Hepatocyte (in vitro differentiated cells): ENCODE measurements at regions not wholly inside any gene's neighbourhood (a gene's known extent, or its start where the extent isn't known, plus 50 kb on each side); places are given as distances from the start of the nearest gene placed in this dataset.

ENCODE experiments used
- DNase-seq: peaks from one replicate; pipeline ENCODE4 v3.0.0-alpha.2; 2016; ENCODE audit warnings: low spot score
- H2AFZ ChIP-seq: fragments of 200-600 bp; sonication (generic); 2 replicates; pipeline ENCODE4 v1.6.0; 2016; ENCODE audit warnings: antibody characterized with exemption, mild to moderate bottlenecking
- H3K27ac ChIP-seq: fragments of 200-600 bp; sonication (generic); 2 replicates; pipeline ENCODE4 v1.5.1; 2016; ENCODE audit warnings: mild to moderate bottlenecking
- H3K27me3 ChIP-seq: fragments of 200-600 bp; sonication (generic); 2 replicates; pipeline ENCODE4 v1.6.1; 2016
- H3K36me3 ChIP-seq: fragments of 200-600 bp; sonication (generic); replicated peaks from 2 replicates; pipeline ENCODE4 v1.5.1; 2016; ENCODE audit warnings: low read depth; ENCODE audit not compliant: insufficient read depth
- H3K4me1 ChIP-seq: fragments of 200-600 bp; sonication (generic); 2 replicates; pipeline ENCODE4 v1.5.1; 2016; ENCODE audit warnings: mild to moderate bottlenecking, moderate library complexity; ENCODE audit not compliant: insufficient read depth
- H3K4me2 ChIP-seq: fragments of 200-600 bp; sonication (generic); 2 replicates; pipeline ENCODE4 v1.6.0; 2016
- H3K4me3 ChIP-seq: fragments of 200-600 bp; sonication (generic); 2 replicates; pipeline ENCODE4 v1.5.1; 2016; ENCODE audit warnings: mild to moderate bottlenecking
- H3K79me2 ChIP-seq: fragments of 200-600 bp; sonication (generic); 2 replicates; pipeline ENCODE4 v1.6.0; 2017; ENCODE audit warnings: mild to moderate bottlenecking
- H3K9me2 ChIP-seq: fragments of 200-600 bp; sonication (generic); replicated peaks from 2 replicates; pipeline ENCODE4 v1.6.0; 2017; ENCODE audit warnings: mild to moderate bottlenecking; ENCODE audit not compliant: insufficient read depth
- H3K9me3 ChIP-seq: fragments of 200-600 bp; sonication (generic); 2 replicates; pipeline ENCODE4 v1.5.1; 2016; ENCODE audit warnings: low read depth, mild to moderate bottlenecking
- H4K20me1 ChIP-seq: fragments of 200-600 bp; sonication (generic); 2 replicates; pipeline ENCODE4 v1.6.0; 2016; ENCODE audit warnings: mild to moderate bottlenecking; ENCODE audit not compliant: insufficient read depth, poor library complexity, severe bottlenecking
- EZH2 ChIP-seq: fragments of 200-600 bp; sonication (generic); IDR thresholded peaks from 2 replicates; pipeline ENCODE4 v1.6.1; 2016; ENCODE audit warnings: antibody characterized with exemption, mild to moderate bottlenecking, borderline replicate concordance
- EZH2phosphoT487 ChIP-seq: fragments of 200-600 bp; sonication (generic); IDR thresholded peaks from one replicate; pipeline ENCODE4 v1.6.1; 2018; ENCODE audit warnings: antibody characterized with exemption, mild to moderate bottlenecking, low read depth, moderate library complexity; ENCODE audit not compliant: unreplicated experiment, severe bottlenecking
- WGBS: methylation state at CpG from one replicate; pipeline ENCODE4 v1.1.6; 2016; ENCODE audit warnings: low lambda C conversion rate; ENCODE audit errors: missing lambda C conversion rate; 5-methylcytosine and 5-hydroxymethylcytosine counted together
- TF ChIP-seq, protein P1 (sequence below): fragments of 200-600 bp; sonication (generic); IDR thresholded peaks from 2 replicates; pipeline ENCODE4 v1.5.1; 2016; ENCODE audit warnings: antibody characterized with exemption, mild to moderate bottlenecking; ENCODE audit not compliant: poor library complexity

DNA sequence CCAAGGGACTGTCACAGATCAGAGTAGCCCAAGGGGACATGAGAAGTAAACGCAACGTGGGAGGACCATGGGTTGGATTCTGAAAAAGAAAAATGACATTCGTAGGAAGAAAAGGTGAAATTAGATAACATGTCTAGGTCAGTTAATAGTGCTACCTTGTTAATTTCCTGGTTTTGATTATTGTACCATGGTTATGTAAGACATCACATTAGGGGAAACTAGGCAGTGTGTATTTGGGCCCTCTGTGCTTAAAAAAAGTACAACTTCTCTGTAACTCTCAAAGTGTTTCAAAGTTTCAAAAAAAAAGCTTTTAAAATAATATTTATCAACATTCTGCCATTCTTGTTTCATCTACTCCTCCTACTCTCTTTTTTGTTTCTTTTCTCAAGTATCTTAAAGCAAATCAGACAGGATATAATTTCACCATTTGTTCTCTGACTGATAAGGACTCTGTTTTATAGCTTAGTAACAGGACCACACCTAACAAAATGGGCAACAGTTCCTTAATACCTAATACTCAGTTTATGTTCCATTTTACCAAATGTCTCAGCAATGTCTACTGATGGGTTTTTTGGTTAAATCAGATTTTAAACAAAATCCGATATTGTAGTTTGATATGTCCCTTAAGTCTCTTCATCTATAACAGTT, 97.1 kb upstream of the PLCB4 start:
- Histone ChIP-seq H3K27me3 (no peaks in the 10 kb centered on the region), H3K4me3 (no peak overlapping the region), H3K4me1 (no peaks in the 10 kb centered on the region), H3K4me2 (no peak overlapping the region), H3K9me2 (no peaks in the 10 kb centered on the region), H3K79me2 (no peaks in the 10 kb centered on the region), H3K36me3 (no peaks in the 10 kb centered on the region), H3K9me3 (no peaks in the 10 kb centered on the region), H2AFZ (no peak overlapping the region), H3K27ac (no peak overlapping the region), H4K20me1 (no peaks in the 10 kb centered on the region)
- no peak for DNase-seq
- 72% methylated on average over 4 of the region's 4 CpGs for WGBS
- no peak for TF ChIP-seq EZH2phosphoT487
- no peak for TF ChIP-seq EZH2
- TF ChIP-seq, protein P1, sequence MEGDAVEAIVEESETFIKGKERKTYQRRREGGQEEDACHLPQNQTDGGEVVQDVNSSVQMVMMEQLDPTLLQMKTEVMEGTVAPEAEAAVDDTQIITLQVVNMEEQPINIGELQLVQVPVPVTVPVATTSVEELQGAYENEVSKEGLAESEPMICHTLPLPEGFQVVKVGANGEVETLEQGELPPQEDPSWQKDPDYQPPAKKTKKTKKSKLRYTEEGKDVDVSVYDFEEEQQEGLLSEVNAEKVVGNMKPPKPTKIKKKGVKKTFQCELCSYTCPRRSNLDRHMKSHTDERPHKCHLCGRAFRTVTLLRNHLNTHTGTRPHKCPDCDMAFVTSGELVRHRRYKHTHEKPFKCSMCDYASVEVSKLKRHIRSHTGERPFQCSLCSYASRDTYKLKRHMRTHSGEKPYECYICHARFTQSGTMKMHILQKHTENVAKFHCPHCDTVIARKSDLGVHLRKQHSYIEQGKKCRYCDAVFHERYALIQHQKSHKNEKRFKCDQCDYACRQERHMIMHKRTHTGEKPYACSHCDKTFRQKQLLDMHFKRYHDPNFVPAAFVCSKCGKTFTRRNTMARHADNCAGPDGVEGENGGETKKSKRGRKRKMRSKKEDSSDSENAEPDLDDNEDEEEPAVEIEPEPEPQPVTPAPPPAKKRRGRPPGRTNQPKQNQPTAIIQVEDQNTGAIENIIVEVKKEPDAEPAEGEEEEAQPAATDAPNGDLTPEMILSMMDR = no peak

GRCh38 chr20:8972963-8973705, 95.8 kb upstream of the PLCB4 start:
- Histone ChIP-seq H3K9me2 (no peaks in the 10 kb centered on the region), H3K36me3 (no peaks in the 10 kb centered on the region), H3K9me3 (no peaks in the 10 kb centered on the region), H3K27ac (no peak overlapping the region), H3K79me2 (no peaks in the 10 kb centered on the region), H3K4me2 (no peak overlapping the region), H3K4me1 (no peaks in the 10 kb centered on the region), H3K27me3 (no peaks in the 10 kb centered on the region), H3K4me3 (no peak overlapping the region), H4K20me1 (no peaks in the 10 kb centered on the region), H2AFZ (no peak overlapping the region)
- 93% methylated on average over 4 of the region's 4 CpGs for WGBS
- TF ChIP-seq EZH2 (no peak), EZH2phosphoT487 (no peak)
- TF ChIP-seq, protein P1 = no peak
- no peak for DNase-seq

DNA sequence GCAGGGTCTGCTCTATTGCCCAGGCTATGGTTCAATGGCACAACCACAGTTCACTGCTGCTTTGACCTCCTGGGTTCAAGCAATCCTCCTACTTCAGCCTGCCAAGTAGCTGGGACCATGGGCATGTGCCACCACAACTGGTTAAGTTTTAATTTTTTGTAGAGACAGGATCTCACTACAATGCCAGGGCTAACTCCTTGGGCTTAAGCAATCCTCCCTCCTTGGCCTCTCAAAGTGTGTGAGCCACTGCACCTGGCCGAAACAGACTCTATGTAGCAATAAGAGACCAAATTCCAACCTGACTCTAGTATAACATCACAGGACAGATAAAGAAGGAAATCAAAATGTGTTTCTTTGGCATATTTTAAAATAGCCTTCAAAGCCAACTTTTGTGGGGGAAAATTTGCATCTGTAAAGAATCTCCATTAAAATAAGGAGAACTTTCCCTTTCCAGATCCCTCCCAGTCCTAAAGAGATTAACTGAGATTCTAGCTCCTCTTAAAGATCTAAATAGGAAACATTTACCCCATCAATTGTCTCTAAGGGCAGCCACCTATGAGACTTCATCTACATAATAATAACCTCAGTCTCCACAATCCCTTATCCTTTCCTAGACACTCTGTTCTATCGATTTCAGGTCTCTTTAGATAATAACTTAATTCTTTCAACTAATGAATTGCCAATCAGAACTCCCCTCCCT, 94.7 kb upstream of the PLCB4 start:
- Histone ChIP-seq H3K4me3 (no peak overlapping the region), H3K27ac (no peak overlapping the region), H3K27me3 (no peaks in the 10 kb centered on the region), H3K4me1 (no peaks in the 10 kb centered on the region), H3K9me2 (no peaks in the 10 kb centered on the region), H3K9me3 (no peaks in the 10 kb centered on the region), H4K20me1 (no peaks in the 10 kb centered on the region), H3K79me2 (no peaks in the 10 kb centered on the region), H2AFZ (no peak overlapping the region), H3K4me2 (no peak overlapping the region), H3K36me3 (no peaks in the 10 kb centered on the region)
- TF ChIP-seq, protein P1 = no peak
- TF ChIP-seq EZH2phosphoT487 (no peak), EZH2 (no peak)
- WGBS = 82% methylated on average over 2 of the region's 2 CpGs
- DNase-seq = no peak
